Keratinocyte (primary cell): ENCODE measurements at regions not wholly inside any gene's neighbourhood (a gene's known extent, or its start where the extent isn't known, plus 50 kb on each side); places are given as distances from the start of the nearest gene placed in this dataset.

Experiments
- EZH2 ChIP-seq: IDR thresholded peaks from one replicate; pipeline ENCODE4 v1.6.1; 2012; ENCODE audit warnings: inconsistent platforms, mild to moderate bottlenecking, low read length, moderate library complexity
- TF ChIP-seq, protein P1 (sequence below), 3 experiments: IDR thresholded peaks in 1 of 3; conservative IDR thresholded peaks in 1 of 3; optimal IDR thresholded peaks in 1 of 3; 2 replicates in 2 of 3; 3 replicates in 1 of 3; pipeline versions ENCODE3 to v1.5.1; 2011; ENCODE audit warnings: low read length in 3 of 3, mild to moderate bottlenecking in 3 of 3, moderate library complexity in 2 of 3, control low read depth in 1 of 3, inconsistent platforms in 1 of 3; ENCODE audit not compliant: insufficient read depth in 2 of 3; ENCODE audit errors: extremely low read depth in 1 of 3

DNA sequence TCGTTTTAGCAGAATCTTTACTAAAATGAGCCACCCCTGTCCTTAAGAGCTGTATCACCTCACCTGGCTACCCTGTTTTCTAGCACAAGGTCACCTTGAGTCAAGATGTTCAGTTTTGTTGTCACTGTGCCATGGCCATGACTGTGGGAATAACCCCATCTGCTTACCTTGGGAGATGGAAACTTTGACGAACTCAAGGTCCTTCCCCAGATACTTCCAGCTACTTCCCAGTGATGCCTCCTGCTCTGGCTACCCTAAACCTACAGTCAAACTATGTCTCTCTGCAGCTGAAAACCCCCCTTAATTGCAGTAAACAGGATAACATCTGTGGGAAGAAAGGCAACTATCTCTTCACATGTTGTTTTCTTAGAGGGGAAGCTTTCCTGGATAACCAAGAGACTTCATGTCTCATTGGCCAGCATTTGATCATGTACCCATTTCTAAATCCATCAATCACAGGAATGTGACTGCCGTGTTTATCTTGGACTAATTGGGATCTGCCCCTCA, 89.5 kb upstream of the C1orf21 start:
- TF ChIP-seq, protein P1, sequence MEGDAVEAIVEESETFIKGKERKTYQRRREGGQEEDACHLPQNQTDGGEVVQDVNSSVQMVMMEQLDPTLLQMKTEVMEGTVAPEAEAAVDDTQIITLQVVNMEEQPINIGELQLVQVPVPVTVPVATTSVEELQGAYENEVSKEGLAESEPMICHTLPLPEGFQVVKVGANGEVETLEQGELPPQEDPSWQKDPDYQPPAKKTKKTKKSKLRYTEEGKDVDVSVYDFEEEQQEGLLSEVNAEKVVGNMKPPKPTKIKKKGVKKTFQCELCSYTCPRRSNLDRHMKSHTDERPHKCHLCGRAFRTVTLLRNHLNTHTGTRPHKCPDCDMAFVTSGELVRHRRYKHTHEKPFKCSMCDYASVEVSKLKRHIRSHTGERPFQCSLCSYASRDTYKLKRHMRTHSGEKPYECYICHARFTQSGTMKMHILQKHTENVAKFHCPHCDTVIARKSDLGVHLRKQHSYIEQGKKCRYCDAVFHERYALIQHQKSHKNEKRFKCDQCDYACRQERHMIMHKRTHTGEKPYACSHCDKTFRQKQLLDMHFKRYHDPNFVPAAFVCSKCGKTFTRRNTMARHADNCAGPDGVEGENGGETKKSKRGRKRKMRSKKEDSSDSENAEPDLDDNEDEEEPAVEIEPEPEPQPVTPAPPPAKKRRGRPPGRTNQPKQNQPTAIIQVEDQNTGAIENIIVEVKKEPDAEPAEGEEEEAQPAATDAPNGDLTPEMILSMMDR (optimal IDR thresholded peaks at IDR 0.05 in 1 of 3, IDR thresholded peaks at IDR 0.05 in 1 of 3, conservative IDR thresholded peaks at IDR 0.05 in 1 of 3; ENCODE audit: extremely low read depth in 1 of 3, insufficient read depth in 2 of 3, low read length in 3 of 3): no peak
- no peak for TF ChIP-seq EZH2
